ENCODE measurements at regions not wholly inside any gene's neighbourhood (a gene's known extent, or its start where the extent isn't known, plus 50 kb on each side); places are given as distances from the start of the nearest gene placed in this dataset.

DNA sequence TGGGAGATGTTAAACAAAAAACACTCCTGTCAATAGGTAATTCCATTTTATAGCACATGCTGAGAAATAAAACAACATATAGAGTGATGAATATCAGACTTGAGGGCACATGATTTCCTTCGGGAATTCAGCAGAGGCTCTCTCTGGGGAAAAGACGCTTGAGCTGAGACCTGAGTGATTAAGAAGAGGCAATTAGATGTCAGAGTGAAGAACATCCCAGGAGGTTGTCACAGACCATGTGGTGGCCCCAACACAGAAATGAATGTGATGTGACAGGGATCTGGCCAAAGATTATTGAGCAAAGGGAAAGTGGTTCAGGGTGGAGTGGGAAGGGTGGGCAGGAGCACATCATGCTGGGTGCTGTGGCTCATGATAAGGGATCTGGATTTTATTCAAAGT, 254.7 kb downstream of the RAD51AP2 start:
- no peak overlapping the region for H3K4me3 ChIP-seq (ENCODE audit: low read length)
- no peak for TF ChIP-seq CTCF (IDR thresholded peaks at IDR 0.05; ENCODE audit: insufficient read depth, low read depth, low read length, missing control alignments)
- DNase-seq (ENCODE audit: low read depth), result no peak

DNA sequence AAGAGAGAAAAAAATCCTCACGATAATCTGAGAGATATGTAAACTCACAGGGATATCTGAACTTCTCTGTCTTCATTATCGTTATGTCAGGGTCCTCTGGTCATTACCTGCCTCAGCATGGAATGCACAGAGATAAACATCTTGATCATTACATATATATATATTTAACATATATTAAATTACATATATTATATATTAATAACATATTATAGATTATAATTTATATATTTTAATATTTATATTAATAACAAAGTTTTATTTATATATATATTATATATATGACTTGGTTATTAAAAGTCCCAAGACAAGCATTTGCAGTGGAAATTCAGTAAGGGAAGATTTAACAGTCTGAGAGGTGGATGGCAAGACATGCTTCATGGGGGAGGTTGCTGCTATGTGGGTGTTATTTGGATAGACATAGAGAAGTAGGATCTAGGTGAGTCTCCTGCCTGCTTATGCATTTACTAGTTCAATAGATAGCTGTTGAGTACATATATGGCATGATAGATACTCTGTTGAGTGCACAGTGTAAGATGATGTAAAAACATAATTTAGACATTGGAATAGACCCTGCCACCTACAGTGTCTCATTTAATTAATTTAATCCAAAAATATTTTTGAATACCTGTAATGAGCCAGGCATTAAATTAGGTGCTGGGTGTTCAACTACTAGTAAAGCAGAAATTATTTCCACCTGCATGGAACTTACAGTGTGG, 255.2 kb downstream of the RAD51AP2 start:
- H3K4me3 ChIP-seq (ENCODE audit: low read length), result no peak overlapping the region
- no peak for TF ChIP-seq CTCF (IDR thresholded peaks at IDR 0.05; ENCODE audit: insufficient read depth, low read depth, low read length, missing control alignments)
- DNase-seq (ENCODE audit: low read depth), result no peak

GRCh38 chr2:17259613-17260012, 258.6 kb downstream of the RAD51AP2 start:
- H3K4me3 ChIP-seq (ENCODE audit: low read length), result no peak overlapping the region
- DNase-seq (ENCODE audit: low read depth), result no peak
- TF ChIP-seq CTCF (IDR thresholded peaks at IDR 0.05; ENCODE audit: insufficient read depth, low read depth, low read length, missing control alignments), result no peak

DNA sequence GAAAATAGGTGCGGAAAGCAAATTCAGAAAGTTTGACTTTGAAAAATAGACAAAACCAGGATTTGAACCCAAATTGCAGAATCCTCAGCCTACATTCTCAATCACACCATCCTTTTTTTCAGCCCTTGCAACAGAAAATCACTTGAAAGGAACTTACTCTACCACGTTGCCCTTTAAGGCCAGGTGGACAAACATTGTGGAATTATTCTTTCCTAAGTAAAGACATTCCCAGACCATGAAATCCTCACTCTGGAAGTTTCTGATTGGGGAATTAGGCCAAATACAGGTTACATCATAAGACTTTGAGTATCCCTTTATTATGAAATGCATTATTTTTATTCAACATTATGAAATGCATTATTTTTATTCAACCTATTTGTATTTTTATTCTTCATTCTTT, 259.4 kb downstream of the RAD51AP2 start:
- H3K4me3 ChIP-seq (ENCODE audit: low read length), result no peak overlapping the region
- no peak for TF ChIP-seq CTCF (IDR thresholded peaks at IDR 0.05; ENCODE audit: insufficient read depth, low read depth, low read length, missing control alignments)
- DNase-seq (ENCODE audit: low read depth), result no peak

GRCh38 chr2:17257189-17257909, 260.9 kb downstream of the RAD51AP2 start:
- TF ChIP-seq CTCF (IDR thresholded peaks at IDR 0.05; ENCODE audit: insufficient read depth, low read depth, low read length, missing control alignments), result no peak
- DNase-seq (ENCODE audit: low read depth), result peak; percentile 66
- H3K4me3 ChIP-seq (ENCODE audit: low read length), result no peak overlapping the region

- no peak overlapping the region for H3K4me3 ChIP-seq (ENCODE audit: low read length)
- TF ChIP-seq CTCF (IDR thresholded peaks at IDR 0.05; ENCODE audit: insufficient read depth, low read depth, low read length, missing control alignments), result no peak
- no peak for DNase-seq (ENCODE audit: low read depth)
Observed at GRCh38 chr2:17255071-17255470, 263.2 kb downstream of the RAD51AP2 start.
